Suprapubic skin (tissue), 4 donors: ENCODE measurements at regions not wholly inside any gene's neighbourhood (a gene's known extent, or its start where the extent isn't known, plus 50 kb on each side); places are given as distances from the start of the nearest gene placed in this dataset.

Source experiments
- DNase-seq, 2 donors: peaks; one replicate each; pipeline ENCODE4 v3.0.0-alpha.2; 2019; ENCODE audit warnings: low spot score in 2 of 2
- H3K27ac ChIP-seq: fragments of 200-600 bp; sonication (generic); one replicate; pipeline ENCODE4 v1.5.1; 2019
- H3K27me3 ChIP-seq: fragments of 200-600 bp; sonication (generic); one replicate; pipeline ENCODE4 v1.5.1; 2019
- H3K36me3 ChIP-seq: fragments of 200-600 bp; sonication (generic); one replicate; pipeline ENCODE4 v1.5.1; 2019
- H3K4me1 ChIP-seq: fragments of 200-600 bp; sonication (generic); one replicate; pipeline ENCODE4 v1.5.1; 2019
- H3K4me3 ChIP-seq: fragments of 200-600 bp; sonication (generic); one replicate; pipeline ENCODE4 v1.5.1; 2019; ENCODE audit warnings: mild to moderate bottlenecking
- H3K9me3 ChIP-seq: fragments of 200-600 bp; sonication (generic); one replicate; pipeline ENCODE4 v1.5.1; 2019
- EP300 ChIP-seq: sonication (generic); formaldehyde crosslinking; IDR thresholded peaks from one replicate; pipeline ENCODE4 v1.6.1; 2017; ENCODE audit warnings: antibody characterized with exemption
- POLR2A ChIP-seq, 2 donors: fragments of 450-650 bp; IDR thresholded peaks; one replicate each; pipeline ENCODE4 v1.6.1; 2017; ENCODE audit warnings: antibody characterized with exemption in 2 of 2, mild to moderate bottlenecking in 2 of 2, moderate library complexity in 2 of 2
- POLR2AphosphoS5 ChIP-seq, 3 donors: sonication (generic); formaldehyde crosslinking; IDR thresholded peaks; one replicate each; pipeline ENCODE4 v1.6.1; 2017; ENCODE audit warnings: antibody characterized with exemption in 3 of 3
- WGBS: methylation state at CpG from one replicate; pipeline ENCODE4 v1.1.5; 2018; 5-methylcytosine and 5-hydroxymethylcytosine counted together
- TF ChIP-seq, protein P1 (sequence below), 2 donors: fragments of 200-600 bp in 1 of 2; fragments of 450-650 bp in 1 of 2; sonication (generic) in 1 of 2; IDR thresholded peaks; one replicate each; pipeline ENCODE4 v1.5.1; 2016 to 2019; ENCODE audit warnings: antibody characterized with exemption in 2 of 2, mild to moderate bottlenecking in 1 of 2, moderate library complexity in 1 of 2

DNA sequence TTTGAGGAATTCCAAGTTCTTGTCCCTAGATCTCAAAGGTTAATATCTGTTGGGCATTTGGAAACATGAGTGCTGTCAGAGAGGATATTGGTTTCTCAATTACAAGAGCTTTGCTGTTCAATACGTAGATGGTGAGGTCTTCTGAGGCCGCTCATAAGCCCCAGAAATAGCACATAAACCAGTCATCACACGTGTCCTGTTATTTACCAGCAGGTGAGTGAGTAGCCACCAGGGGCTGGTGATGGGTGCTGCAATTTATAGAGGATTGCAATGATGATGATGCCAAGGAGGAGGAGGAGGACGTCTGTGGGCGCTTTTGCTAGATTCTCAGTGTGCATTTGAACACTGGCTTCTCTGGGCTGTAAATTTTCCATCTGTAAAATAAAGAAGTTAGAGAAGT, 89.0 kb downstream of the SALL1 start:
- Histone ChIP-seq H3K9me3 (no peaks in the 10 kb centered on the region), H3K36me3 (no peaks in the 10 kb centered on the region), H3K27ac (no peak overlapping the region), H3K27me3 (peaks cover 1% of the 10 kb centered on the region), H3K4me1 (no peaks in the 10 kb centered on the region), H3K4me3 (no peak overlapping the region)
- no peak for DNase-seq
- WGBS = 68% methylated on average over 5 of the region's 5 CpGs
- TF ChIP-seq EP300 (no peak), POLR2A (IDR thresholded peaks at IDR 0.05) (no peak), POLR2AphosphoS5 (IDR thresholded peaks at IDR 0.05) (no peak)
- TF ChIP-seq, protein P1, sequence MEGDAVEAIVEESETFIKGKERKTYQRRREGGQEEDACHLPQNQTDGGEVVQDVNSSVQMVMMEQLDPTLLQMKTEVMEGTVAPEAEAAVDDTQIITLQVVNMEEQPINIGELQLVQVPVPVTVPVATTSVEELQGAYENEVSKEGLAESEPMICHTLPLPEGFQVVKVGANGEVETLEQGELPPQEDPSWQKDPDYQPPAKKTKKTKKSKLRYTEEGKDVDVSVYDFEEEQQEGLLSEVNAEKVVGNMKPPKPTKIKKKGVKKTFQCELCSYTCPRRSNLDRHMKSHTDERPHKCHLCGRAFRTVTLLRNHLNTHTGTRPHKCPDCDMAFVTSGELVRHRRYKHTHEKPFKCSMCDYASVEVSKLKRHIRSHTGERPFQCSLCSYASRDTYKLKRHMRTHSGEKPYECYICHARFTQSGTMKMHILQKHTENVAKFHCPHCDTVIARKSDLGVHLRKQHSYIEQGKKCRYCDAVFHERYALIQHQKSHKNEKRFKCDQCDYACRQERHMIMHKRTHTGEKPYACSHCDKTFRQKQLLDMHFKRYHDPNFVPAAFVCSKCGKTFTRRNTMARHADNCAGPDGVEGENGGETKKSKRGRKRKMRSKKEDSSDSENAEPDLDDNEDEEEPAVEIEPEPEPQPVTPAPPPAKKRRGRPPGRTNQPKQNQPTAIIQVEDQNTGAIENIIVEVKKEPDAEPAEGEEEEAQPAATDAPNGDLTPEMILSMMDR (IDR thresholded peaks at IDR 0.05) = no peak

DNA sequence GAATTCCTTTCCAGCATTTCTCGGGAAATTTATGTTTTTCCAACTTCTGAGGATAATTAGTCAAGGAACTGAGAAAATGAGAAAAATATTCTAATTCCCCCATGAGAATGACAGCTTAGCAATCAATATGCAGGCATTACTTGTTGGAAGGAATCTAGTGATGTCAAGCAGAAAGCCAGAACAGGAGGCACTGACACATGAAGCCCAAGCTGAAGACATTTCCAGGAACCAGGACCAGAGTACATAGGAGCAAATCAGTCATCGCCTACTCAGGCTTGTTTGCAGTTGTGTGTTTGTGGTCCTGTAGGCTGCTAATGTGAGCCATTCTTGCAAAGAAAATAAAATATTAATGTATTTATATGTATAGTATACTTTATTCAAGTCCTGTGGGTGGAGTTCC, 89.7 kb downstream of the SALL1 start:
- no peaks in the 10 kb centered on the region for H3K36me3 ChIP-seq
- WGBS = 77% methylated on average over 2 of the region's 2 CpGs
- no peak for DNase-seq
- TF ChIP-seq EP300 (no peak), POLR2A (IDR thresholded peaks at IDR 0.05) (no peak), POLR2AphosphoS5 (IDR thresholded peaks at IDR 0.05) (no peak)
- TF ChIP-seq, protein P1 (IDR thresholded peaks at IDR 0.05) = no peak
- no peak overlapping the region for H3K4me3 ChIP-seq
- H3K4me1 ChIP-seq = no peaks in the 10 kb centered on the region
- H3K27me3 ChIP-seq = peaks cover 4% of the 10 kb centered on the region
- H3K9me3 ChIP-seq = no peaks in the 10 kb centered on the region
- no peak overlapping the region for H3K27ac ChIP-seq

DNA sequence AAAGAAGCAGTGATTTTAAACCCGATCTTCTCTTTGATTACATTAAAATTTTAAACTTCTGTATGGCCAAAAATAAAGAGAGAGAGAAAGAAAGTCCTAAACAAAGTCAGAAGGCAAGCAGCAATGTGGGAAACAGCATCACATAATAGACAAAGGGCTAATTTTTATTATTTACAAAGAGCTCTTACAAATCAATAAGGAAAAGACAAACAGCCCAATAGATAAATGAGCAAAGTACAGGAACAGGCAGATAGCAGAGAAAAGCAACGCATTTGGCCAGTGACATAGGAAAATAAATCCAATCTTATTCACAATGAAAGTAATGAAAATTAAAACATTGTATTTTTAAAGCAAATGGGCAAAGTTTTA, 93.1 kb downstream of the SALL1 start:
- no peak for TF ChIP-seq POLR2A (IDR thresholded peaks at IDR 0.05)
- TF ChIP-seq EP300 = no peak
- TF ChIP-seq POLR2AphosphoS5 (IDR thresholded peaks at IDR 0.05) = no peak
- TF ChIP-seq, protein P1 (IDR thresholded peaks at IDR 0.05) = no peak
- DNase-seq = no peak

DNA sequence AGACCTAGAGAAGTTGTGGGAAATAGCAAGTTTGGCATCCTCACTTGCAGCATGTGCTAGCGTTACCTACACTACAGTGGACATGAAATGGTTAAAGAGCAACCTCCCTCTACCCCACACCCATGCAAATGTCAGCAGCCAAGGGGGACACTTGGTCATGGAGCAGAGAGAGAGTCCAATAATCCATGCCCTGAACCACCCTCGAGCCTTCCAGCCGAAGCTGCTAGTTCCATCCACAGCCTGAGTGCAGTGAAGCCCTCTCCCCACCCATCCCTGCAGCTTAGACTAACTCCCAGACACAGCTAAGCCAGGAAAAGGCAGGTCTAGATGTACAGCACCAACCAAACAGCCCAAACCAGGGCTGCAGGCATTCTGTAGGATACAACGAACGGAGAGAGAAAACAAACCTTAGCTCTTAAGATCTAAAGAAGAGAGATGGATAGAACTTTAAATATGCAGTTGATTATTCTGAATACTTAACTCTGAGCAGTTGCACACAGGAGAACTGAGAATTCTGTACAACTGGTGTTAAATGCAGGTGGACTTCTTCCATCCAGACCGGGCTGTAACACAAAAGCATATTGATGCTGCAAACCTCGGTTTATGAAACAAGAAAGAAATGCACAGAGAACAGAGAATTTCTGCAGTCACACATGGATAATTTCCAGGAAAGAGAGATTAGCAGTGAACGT, 93.8 kb downstream of the SALL1 start:
- H3K4me3 ChIP-seq = no peak overlapping the region
- 60% methylated on average over 8 of the region's 8 CpGs for WGBS
- H3K27ac ChIP-seq = no peak overlapping the region
- no peaks in the 10 kb centered on the region for H3K4me1 ChIP-seq
- H3K9me3 ChIP-seq = no peaks in the 10 kb centered on the region
- H3K27me3 ChIP-seq = peaks cover 6% of the 10 kb centered on the region
- no peak for DNase-seq
- TF ChIP-seq POLR2AphosphoS5 (IDR thresholded peaks at IDR 0.05) (no peak), POLR2A (IDR thresholded peaks at IDR 0.05) (no peak), EP300 (no peak)
- TF ChIP-seq, protein P1 (IDR thresholded peaks at IDR 0.05) = no peak
- no peaks in the 10 kb centered on the region for H3K36me3 ChIP-seq

More for the DNA sequence above, 93.1 kb downstream of the SALL1 start:
- Histone ChIP-seq H3K9me3 (no peaks in the 10 kb centered on the region), H3K4me3 (no peak overlapping the region), H3K27me3 (peaks cover 6% of the 10 kb centered on the region), H3K36me3 (no peaks in the 10 kb centered on the region), H3K27ac (no peak overlapping the region), H3K4me1 (no peaks in the 10 kb centered on the region)
- 80% methylated on average over 2 of the region's 2 CpGs for WGBS

DNA sequence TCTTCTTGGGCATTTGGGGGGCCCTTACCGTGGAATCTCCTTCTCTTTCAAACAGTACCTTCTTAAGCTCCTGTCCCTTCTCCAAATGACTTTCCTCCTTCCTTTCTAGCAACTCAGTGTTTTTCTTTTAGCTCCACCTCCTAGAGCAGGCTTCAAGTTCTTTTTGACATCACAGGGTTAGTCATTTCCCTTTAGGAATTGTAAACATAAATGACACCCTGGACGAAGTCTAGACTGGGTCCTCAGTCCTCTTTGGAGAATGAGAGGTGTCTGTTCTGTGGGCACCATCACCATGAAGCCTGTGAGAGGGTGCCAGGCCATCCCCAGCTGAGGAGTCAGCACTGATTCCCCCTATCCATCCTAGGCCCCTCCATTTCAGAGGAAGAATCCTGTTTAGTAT, 94.7 kb downstream of the SALL1 start:
- Histone ChIP-seq H3K4me3 (no peak overlapping the region), H3K9me3 (no peaks in the 10 kb centered on the region), H3K4me1 (no peaks in the 10 kb centered on the region), H3K27ac (no peak overlapping the region), H3K36me3 (no peaks in the 10 kb centered on the region), H3K27me3 (peaks cover 6% of the 10 kb centered on the region)
- TF ChIP-seq EP300 = no peak
- TF ChIP-seq, protein P1 (IDR thresholded peaks at IDR 0.05) = no peak
- no peak for DNase-seq
- 78% methylated on average over 2 of the region's 2 CpGs for WGBS
